Urothelium cell line (cell line): ENCODE measurements at regions not wholly inside any gene's neighbourhood (a gene's known extent, or its start where the extent isn't known, plus 50 kb on each side); places are given as distances from the start of the nearest gene placed in this dataset.

Source experiments
- DNase-seq: peaks from one replicate; pipeline ENCODE4 v3.0.0; 2011; ENCODE audit warnings: low spot score, mixed read lengths
- FAIRE-seq: peaks from 2 replicates; lab custom pipeline; 2011; peaks lifted over from hg19 to GRCh38; lab: Jason Lieb, UNC

DNA sequence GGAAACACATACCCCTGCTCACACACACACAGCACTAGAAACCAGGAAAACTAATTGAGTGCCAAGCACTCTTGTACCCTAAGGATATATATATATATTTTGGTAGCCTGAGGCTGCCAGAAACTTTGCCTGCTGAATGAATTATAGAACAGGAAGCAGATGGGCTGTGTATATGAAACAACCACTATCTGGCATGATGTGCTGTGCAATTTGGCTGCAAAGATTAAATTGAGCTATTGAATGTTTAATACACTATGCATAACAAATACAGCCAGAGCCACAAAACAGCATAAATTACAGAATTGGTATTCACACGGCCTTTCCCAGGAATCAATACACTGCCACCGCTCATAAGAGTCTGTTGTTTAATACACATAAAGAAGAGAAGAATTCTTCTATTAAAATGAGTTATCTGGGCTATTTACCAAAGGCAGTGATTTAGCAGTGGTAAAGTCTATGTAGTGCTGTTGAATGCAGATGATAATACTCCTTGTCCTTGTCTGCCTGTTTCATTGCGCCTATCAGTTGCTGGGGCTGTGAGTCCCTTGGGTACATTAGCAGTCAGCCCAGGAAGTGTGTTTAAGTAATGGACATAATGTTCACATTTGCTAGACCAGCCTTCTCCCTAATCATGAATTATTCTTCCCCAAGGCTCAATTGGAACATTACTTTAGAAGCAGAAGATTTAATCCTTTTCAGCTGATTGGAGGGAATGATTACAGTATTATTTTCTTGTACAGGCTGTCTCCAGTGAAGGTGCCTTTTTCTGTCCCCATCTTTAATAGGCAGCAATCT, 294.3 kb downstream of the TLE1 start:
- FAIRE-seq (no peak), DNase-seq (no peak)

DNA sequence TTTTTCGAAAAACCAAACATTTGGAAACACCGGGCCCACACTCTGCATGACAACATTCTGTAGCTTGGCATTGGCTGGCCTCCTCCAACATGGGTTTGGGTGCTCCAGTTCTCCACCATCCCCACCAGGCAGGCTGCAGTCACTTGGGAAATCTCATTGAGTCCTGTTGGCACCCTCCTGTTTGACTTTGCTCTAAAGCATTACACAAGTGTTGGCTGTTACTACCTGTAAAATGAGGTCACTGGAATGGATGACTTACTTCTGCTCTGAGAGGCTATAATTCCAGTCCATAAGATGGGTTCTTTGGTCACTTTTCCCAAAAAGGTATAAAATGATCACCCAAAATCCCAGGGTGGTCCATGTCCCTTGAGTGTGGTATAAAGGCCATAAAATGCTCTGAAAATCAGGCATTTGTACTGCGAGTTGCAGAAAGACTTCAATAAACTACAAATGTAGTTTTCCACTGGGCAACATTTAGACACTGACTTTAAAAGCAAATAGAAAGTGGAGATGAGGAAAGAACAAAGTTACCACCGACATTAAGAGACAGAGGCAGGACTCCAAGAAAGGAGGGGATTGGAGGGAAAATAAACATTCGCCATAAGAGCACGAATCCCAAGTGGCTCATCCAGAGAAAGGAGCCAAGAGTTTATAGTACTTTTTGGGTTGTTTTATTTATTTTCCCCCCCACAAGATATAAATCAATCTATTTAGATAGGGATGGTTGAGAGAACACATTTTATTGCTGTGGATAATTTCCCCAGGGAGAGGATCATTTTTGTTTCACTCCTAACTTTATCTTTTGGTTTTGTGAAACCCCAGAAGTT, 295.1 kb downstream of the TLE1 start:
- DNase-seq (no peak), FAIRE-seq (no peak)

DNA sequence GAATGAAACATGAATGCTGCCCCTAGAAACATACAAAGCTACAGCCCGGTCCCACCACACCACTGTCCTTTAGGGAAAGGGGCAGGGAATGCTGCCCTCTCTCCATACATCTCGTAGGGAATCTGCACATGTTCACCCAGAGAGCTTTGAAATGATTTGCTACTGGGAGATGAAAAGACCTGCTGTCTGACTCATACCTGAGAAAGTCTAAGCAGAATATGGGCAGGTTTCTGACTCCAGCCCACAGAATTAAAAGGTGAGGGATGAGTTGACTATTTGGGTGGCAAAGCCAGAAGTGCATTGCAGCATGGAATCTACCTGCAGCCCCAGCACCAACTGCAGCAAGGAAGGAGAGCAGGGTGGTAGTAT, 297.9 kb downstream of the TLE1 start:
- DNase-seq = no peak
- no peak for FAIRE-seq

DNA sequence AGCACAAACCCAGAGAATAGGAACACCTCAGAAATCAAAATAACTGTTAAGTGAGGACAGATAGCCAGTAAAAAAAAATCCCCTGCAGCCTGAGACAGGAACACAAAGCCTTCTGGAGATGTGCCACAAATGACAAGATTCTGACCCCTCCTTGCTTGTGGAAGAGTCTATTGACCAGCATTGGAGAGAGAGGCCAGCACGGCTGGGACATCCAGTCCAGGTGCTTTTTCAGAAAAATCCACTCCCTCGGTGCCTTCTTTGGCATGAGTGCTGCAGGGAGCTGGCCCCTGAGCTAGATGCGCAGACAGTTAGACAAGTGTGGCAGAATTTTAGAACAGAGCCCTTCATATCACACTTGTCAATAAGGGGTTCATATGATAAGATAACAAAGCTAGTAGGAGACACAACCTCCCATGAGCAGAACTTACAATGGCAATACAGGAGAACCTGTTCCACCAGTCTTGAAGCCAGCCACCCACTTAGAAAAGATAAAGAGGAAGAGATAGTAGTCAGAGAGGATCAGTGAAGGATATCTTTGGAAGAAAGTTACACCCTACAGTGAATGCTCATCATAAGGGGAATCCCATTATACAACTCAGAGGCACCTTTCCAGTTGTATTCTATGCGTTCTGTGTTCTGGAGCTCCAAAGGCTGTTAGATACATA, 298.4 kb downstream of the TLE1 start:
- no peak for FAIRE-seq
- no peak for DNase-seq

DNA sequence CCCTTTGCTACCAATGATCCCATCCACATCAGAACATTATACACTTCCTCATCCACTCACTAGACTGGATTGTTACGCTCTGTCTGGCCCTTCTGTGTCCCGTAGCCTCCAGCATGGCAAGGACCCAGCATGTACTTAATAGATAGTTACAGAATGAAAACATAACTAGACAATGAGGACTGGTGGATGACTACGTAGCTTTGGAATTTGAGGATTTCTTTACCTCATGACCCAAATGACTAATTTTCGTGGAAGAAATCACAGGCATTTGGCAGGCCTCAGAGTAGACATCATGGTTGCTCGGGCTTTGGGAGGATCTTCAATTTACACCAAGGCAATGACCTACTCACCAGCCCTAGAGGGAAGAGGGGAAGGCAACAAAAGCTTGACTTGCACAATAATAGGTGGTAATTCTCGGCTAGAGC, 299.8 kb downstream of the TLE1 start:
- FAIRE-seq = peak; percentile 95
- peak; percentile 79 for DNase-seq

DNA sequence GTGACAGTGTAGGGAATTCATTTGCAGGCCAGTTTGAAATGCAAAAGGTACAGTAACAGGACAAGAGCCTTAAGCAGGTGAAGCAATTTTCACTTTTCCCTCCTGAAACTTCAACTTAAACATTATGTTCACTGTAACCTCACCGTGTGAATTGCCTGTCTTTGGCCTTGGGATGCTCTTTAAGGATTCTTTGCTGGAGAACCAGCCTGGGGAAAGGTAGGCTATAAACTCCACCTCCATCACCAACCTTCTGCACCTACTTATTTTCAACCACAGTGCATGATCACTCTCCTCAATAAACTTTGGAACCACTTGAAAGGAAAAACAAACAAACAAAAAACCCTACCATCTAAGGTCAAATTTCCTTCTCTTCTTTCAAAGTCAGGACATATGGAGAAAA, 300.5 kb downstream of the TLE1 start:
- no peak for FAIRE-seq
- no peak for DNase-seq

DNA sequence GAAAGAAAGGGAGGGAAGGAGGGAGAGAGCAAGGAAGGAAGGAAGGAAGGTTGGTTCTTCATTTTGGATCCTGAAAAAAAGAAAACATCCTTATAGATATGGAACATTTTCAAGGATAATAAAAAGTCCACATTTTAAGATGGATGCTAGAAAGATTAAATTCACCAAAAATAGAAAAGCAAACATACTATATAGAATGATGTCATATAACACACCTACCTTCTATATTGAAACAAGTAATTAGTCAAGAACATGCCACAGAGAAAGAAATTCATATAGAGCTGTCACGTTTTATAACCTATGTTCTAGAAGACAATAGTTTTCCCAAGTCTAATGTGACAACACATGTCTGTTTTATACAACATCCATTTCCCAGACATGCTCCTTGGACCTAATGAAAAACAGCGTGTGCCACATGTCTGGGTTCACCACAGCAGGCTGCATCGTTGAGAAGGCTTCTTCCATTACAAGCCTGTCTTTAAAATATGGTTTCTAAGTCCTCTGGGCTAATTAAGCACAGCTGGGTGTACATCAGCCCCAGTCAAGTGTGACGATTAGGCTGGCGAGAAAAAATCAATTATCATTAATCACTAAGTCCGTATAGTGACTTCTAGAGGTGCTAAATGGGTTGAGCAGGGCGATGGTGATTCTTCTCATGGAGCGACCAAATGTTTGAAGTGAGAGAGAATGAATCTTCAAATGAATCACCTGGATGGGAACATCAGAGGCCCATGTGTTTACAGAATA, 301.8 kb downstream of the TLE1 start:
- DNase-seq = no peak
- FAIRE-seq = no peak

DNA sequence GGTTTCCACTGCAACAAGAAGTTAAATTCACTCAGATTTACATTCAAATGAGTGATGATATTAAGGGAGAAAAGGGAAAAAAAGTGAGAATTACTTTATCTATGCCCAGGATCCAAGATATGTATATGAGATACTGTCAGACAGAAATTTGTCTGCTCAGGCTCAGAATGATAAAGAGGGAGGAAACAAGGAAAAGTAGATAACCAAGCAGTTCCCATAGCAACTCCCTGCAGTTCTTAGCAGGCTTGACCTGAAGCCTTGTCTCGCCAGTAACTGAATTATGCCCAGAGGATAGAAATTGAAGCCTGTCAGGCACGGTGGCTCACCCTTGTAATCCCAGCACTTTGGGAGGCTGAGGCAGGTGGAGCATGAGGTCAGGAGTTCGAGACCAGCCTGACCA, 304.4 kb downstream of the TLE1 start:
- FAIRE-seq (no peak), DNase-seq (no peak)

DNA sequence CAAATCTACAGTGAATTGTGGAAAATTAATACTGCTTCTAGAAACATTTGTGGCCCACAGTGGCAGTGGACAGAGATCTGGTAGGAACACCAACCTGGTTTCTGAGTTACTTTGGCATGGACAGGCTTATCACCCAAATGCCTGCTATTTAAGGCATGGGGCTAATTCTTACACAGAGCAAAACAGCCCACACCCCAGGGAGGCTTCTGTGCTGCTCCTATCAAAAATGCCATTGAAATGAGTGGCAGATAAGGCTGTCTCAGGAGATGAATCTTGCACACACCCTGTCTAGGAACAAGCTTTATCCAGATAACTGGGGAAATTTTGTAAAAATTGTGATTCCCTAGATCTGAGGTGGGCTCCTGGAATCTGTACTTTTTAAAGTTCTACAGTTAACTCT, 307.1 kb downstream of the TLE1 start:
- FAIRE-seq (no peak), DNase-seq (no peak)

DNA sequence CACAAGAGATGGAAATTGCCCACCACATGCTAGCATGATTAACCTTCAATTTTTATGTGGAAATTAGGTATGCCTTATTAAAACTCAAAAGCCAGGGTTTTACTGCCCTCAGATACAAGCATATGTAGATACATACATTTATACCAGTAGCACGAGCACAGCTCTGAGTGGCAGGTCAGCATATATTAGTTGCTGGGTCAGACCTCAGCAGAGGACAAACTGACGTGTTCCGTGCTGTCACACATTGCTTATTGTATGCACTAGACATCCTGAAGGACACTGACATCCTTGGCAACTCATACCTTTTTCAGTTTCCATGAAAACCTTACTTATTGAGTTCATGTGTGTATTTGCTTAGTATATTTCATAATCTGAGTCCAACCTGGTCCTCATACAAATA, 307.7 kb downstream of the TLE1 start:
- no peak for FAIRE-seq
- DNase-seq = no peak

DNA sequence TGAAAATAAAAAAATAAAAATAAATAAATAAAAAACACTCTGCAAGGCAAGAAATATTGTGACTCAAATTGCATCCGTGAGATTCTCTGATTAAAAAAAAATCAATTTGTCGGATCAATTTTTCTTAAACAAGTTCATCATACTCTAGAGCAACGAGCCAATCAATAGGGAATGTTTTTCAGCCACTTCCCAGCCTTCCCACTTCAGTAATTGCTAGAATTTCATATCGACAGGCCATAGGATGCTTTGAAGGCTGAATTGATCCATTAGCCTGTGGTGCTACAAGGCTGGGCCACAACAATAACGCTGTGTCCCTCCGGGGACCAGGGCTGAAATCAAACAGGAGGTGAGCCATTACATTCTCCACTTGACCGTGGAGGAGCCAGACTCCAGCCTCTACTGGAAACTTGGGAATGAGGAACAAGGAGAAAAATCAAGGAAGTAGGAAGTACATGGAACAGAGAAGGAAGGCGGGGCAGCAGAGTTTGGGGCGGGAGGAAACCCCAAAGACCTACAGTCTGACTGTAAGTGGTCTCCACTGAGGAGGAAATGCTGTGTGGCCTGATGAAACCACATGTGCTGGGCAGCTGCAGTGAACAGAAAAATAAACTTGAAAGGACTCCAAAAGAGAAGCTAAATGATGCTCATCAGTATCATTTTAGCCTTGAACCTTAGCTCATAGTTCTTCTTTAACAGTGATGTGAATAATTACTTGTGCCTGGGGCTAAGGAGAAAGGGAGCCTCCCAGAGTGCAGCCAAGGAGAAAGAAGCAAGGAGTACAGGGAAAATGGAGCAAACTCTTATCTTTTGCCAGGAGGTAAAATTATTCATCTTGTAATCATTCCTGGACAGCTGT, 308.6 kb downstream of the TLE1 start:
- FAIRE-seq (no peak), DNase-seq (no peak)

DNA sequence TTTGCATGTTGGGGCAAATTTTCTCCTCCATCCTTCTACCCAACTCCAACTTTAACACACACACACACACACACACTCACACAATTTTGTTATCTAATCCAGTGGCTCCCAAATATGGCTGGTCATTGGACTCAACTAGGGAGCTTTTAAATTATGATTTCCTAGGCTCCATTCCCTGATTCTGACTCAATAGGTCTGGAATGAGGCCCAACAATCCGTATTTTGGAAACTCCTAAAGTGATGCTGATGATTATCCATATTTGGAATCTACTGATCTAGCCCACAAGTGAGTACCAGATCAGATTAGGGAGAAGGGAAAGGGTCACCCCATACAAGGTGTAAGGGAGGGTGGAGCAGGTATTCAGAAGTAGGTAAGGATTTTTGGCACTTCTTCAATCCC, 309.7 kb downstream of the TLE1 start:
- FAIRE-seq = no peak
- DNase-seq = no peak

DNA sequence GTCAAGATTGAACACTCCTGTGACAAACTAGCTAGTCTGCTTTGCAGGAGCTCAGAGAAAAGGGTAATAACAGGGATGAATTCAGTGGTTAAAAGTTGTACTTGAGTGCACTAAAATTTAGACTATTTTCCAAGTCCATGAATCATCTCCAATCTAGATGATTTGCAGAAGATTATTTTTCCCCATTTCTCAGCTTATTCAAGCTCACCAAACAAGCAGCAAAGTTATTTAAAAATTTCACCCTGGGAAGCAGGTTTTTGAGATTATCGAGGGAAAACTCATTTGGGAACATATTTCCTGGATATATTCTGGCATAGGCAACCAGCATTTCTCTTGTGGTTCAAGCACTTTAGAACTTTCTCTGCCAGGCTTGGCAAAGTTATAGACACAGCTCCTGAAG, 311.4 kb downstream of the TLE1 start:
- DNase-seq (no peak), FAIRE-seq (no peak)

DNA sequence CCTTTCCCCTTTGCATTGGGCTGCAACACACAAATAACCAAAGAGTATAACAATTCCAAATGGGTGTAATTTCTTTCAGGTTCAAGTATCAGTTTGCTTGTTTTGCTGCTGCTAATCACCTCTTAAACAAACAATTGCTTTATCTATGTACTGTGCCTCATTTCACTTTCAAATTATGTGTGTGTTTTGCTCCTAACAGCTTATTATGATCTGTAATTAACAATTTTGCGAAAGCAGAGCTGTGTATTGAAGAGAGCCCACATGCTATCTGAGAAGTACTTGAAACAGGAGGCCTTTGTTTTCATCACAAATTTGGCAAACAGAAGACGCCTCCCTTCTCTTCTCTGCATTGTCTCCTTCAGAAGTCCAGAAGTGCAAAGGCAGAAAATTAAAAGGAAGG, 312.0 kb downstream of the TLE1 start:
- DNase-seq = no peak
- no peak for FAIRE-seq

DNA sequence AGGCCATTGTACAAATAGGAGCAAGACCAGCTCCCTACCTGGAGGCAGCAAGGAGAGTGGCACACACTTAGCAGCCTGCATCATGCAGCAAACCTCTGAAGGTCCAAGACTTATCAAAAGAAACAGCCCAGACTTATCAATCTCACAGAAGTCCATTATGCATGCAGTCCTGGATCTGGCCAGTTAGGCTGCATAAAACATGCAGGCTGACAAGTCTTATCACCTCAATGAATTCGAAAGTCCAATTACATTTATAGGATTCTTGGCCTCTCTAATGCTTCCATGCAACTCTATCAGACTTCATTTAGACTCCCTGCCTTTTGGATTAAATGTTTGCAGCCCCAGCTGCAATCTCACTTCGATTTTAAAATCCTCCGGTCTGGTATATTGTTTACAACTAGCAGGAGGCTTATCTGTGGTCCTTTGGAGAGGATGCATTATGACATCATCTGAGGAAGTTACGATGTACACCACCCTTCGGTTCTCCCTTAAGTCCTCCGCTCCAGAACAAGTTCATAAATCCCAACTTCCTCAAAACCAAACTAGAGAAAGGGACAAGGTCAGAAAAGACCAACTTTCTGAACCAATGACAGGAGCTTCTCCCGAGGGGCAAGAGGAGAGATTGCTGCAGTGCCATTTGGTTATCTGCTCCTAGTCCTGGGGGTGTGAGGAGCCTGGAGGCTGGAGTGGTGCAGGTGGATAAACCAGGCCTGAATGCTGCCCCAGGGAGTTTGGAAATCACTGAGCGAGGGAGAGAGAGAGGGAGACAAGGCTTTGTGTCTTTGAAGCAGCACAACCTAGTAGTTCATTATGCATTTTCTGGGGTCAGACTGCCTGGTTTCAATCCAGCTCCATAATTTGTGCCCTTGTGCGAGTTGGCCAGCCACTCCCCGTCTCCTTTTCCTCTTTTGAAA, 313.9 kb downstream of the TLE1 start:
- DNase-seq (no peak), FAIRE-seq (no peak)

DNA sequence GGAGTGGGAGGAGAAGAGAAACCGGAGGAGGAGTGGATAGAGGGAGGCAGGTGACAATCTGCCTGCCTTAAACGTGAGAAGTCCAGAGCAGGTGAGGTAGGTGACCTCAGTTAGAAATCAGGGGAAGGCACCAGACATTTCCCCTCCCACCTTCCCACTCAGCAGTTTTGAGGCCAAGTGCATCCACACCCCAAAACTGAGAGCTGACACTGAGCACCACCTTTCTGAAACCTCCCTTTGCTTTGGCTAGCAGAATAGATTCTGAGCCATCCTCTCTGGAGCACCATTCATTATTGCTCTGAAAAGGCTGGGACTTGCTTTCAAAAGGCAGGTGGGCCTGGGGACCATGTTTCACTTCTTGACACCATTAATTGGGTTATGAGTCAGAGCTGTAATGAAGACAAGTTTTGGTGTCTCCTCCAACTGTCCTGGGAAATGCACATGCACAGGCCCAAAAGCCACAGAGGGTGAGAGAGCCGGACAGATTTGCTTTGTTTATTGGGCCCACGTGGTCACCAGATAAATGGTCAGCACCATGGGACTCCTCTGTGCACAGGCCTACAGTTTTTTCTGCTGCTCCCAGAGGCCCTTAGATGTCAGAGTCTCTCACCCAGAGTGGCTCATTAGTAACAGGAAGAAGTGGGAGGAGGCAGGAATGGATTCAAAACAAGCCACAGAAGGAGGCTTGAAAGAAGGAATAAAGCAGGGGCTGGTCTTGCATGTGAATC, 314.7 kb downstream of the TLE1 start:
- DNase-seq (no peak), FAIRE-seq (no peak)

DNA sequence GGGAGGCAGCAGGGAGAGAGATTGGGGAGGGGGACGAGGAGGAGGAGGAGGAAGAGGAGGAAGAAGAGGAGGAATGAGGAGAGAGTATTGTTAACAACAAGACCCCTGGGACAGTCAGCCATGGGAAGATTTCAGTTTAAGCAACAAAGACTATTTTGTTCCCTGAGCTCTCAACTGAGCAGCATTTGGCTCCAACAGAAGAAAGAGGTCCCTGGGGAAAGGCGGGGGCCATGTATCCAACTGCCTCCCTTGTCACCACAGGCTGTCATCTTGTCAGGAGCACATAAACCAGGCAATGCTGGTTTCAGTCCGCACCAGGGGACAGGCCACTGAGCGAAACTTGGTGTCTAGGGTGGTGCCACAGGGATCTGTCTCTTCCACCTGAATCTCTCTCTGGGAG, 316.1 kb downstream of the TLE1 start:
- no peak for FAIRE-seq

DNA sequence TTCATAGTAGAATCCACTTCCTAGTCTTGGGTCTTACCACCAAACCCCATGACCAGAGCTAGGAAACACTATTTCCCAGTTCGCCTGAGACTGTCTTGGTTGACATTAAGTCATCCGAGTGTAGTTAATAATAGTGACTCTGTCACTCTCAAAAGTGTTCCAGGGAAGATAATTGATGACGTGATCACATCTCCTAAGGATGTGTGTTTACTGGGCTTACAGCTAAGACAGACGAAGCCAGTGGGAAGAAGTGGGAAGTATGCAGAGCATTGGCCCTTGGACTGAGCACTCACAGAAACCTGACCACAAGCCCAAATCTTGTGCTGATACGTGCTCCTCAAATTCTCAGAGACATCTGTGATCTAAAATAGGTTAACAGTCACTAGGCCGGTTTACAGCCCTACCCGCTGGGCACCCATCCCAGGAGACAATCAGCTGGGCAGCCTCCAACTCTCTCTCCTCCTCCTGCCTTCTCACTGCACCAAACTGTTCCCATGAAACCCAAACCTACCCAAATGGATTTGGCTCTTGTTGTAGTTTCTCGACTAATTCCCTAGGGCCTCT, 316.6 kb downstream of the TLE1 start:
- no peak for DNase-seq
- FAIRE-seq = no peak

More for the DNA sequence above, 316.1 kb downstream of the TLE1 start:
- DNase-seq = no peak
